IMR-90 (cell line): ENCODE measurements at regions not wholly inside any gene's neighbourhood (a gene's known extent, or its start where the extent isn't known, plus 50 kb on each side); places are given as distances from the start of the nearest gene placed in this dataset.

ENCODE experiments used
- ATAC-seq: fragments of 200-7000 bp; cut with Tn5 transposase; 2 replicates; pipeline ENCODE4 v1.9.1; 2020; ENCODE audit warnings: low read depth, mild to moderate bottlenecking, moderate library complexity
- BruUV-seq: library from RNA; stranded (reverse); fragments of 400-500 nt; replicated peaks from 2 replicates; lab custom pipeline; 2021; lab: Mats Ljungman, UMichigan
- CTCF ChIA-PET: fragments of 300-600 bp; formaldehyde crosslinking; extraction: SDS; loops from one replicate; lab custom pipeline; 2021; ENCODE audit warnings: antibody characterized with exemption; lab: Yijun Ruan, JAX
- POLR2A ChIA-PET: fragments of 300-600 bp; sonication (Branson Sonifier 250); formaldehyde crosslinking; loops from one replicate; lab custom pipeline; 2022; ENCODE audit warnings: antibody characterized with exemption; ENCODE audit not compliant: unreplicated experiment; lab: Charles Lee
- DNase-seq: peaks from one replicate; pipeline ENCODE4 v3.0.0; 2013
- H2AFZ ChIP-seq: replicated peaks from 2 replicates; pipeline ENCODE3; 2013; ENCODE audit warnings: low read length, mild to moderate bottlenecking; ENCODE audit not compliant: poor library complexity
- H2AK5ac ChIP-seq: 2 replicates; pipeline ENCODE4 v1.6.1; 2013; ENCODE audit warnings: low read depth, low read length, inconsistent platforms
- H2AK9ac ChIP-seq: replicated peaks from 2 replicates; pipeline ENCODE3; 2013; ENCODE audit warnings: mild to moderate bottlenecking, low read depth, low read length, moderate library complexity; ENCODE audit not compliant: poor library complexity
- H2BK120ac ChIP-seq: 2 replicates; pipeline ENCODE4 v1.6.1; 2013; ENCODE audit warnings: low read depth, low read length, inconsistent platforms
- H2BK15ac ChIP-seq: 3 replicates; pipeline ENCODE4 v1.6.1; 2013; ENCODE audit warnings: low read depth, low read length, inconsistent platforms
- H2BK20ac ChIP-seq: 2 replicates; pipeline ENCODE4 v1.6.1; 2013; ENCODE audit warnings: low read depth, mild to moderate bottlenecking, inconsistent platforms, low read length, moderate library complexity
- H2BK5ac ChIP-seq: 2 replicates; pipeline ENCODE4 v1.6.1; 2013; ENCODE audit warnings: mild to moderate bottlenecking, low read depth, low read length, inconsistent platforms; ENCODE audit not compliant: poor library complexity, severe bottlenecking
- H3K14ac ChIP-seq: replicated peaks from 2 replicates; pipeline ENCODE4 v1.6.1; 2013; ENCODE audit warnings: low read depth, low read length, inconsistent platforms
- H3K18ac ChIP-seq: 2 replicates; pipeline ENCODE4 v1.6.1; 2013; ENCODE audit warnings: low read depth, low read length, control low read depth
- H3K23ac ChIP-seq: 2 replicates; pipeline ENCODE4 v1.6.1; 2013; ENCODE audit warnings: low read depth, low read length, inconsistent platforms
- H3K27ac ChIP-seq: 2 replicates; pipeline ENCODE4 v1.5.1; 2013; ENCODE audit warnings: mild to moderate bottlenecking, control low read depth, low read length; ENCODE audit not compliant: insufficient read depth
- H3K27me3 ChIP-seq: 2 replicates; pipeline ENCODE4 v1.6.1; 2013; ENCODE audit warnings: low read length; ENCODE audit not compliant: control insufficient read depth, insufficient read depth
- H3K36me3 ChIP-seq: 2 replicates; pipeline ENCODE4 v1.6.1; 2013; ENCODE audit warnings: low read length, mixed read lengths; ENCODE audit not compliant: control insufficient read depth, insufficient read depth
- H3K4ac ChIP-seq: 2 replicates; pipeline ENCODE4 v1.6.1; 2013; ENCODE audit warnings: low read depth, low read length, inconsistent platforms
- H3K4me1 ChIP-seq: 2 replicates; pipeline ENCODE4 v1.6.1; 2013; ENCODE audit warnings: low read length, mixed read lengths; ENCODE audit not compliant: control insufficient read depth, insufficient read depth
- H3K4me2 ChIP-seq: 2 replicates; pipeline ENCODE4 v1.6.1; 2013; ENCODE audit warnings: low read depth, mild to moderate bottlenecking, control low read depth, low read length, moderate library complexity
- H3K4me3 ChIP-seq: 2 replicates; pipeline ENCODE4 v1.5.1; 2013; ENCODE audit warnings: low read depth, mild to moderate bottlenecking, control low read depth, low read length, moderate library complexity; ENCODE audit not compliant: insufficient read depth
- H3K56ac ChIP-seq: 2 replicates; pipeline ENCODE4 v1.6.1; 2013; ENCODE audit warnings: low read length, inconsistent platforms; ENCODE audit not compliant: insufficient read depth; ENCODE audit errors: extremely low read depth
- H3K79me1 ChIP-seq, 2 experiments: 2 replicates each; pipeline ENCODE4 v1.6.1; 2013; ENCODE audit warnings: low read length in 2 of 2, inconsistent platforms in 1 of 2, low read depth in 1 of 2
- H3K9ac ChIP-seq: 2 replicates; pipeline ENCODE4 v1.6.1; 2013; ENCODE audit warnings: low read depth, low read length, control low read depth
- H3K9me1 ChIP-seq: 2 replicates; pipeline ENCODE4 v1.6.1; 2013; ENCODE audit warnings: low read length, inconsistent platforms; ENCODE audit not compliant: insufficient read depth
- H3K9me3 ChIP-seq: 2 replicates; pipeline ENCODE4 v1.6.1; 2013; ENCODE audit warnings: low read length; ENCODE audit not compliant: control insufficient read depth, insufficient read depth
- H4K20me1 ChIP-seq: 2 replicates; pipeline ENCODE4 v1.6.1; 2013; ENCODE audit warnings: low read length, inconsistent platforms; ENCODE audit not compliant: insufficient read depth
- H4K5ac ChIP-seq: 2 replicates; pipeline ENCODE4 v1.6.1; 2013; ENCODE audit warnings: mild to moderate bottlenecking, low read depth, low read length, control low read depth
- H4K8ac ChIP-seq, 2 experiments: 2 replicates each; pipeline ENCODE4 v1.6.1; 2013; ENCODE audit warnings: low read depth in 2 of 2, low read length in 2 of 2, control low read depth in 1 of 2, inconsistent platforms in 1 of 2
- H4K91ac ChIP-seq: 2 replicates; pipeline ENCODE4 v1.6.1; 2013; ENCODE audit warnings: low read depth, low read length, inconsistent platforms; ENCODE audit not compliant: insufficient read depth
- CEBPB ChIP-seq: IDR thresholded peaks from 2 replicates; pipeline ENCODE4 v1.6.1; 2012; ENCODE audit warnings: low read depth, low read length, improper control_type of control experiment
- CHD1 ChIP-seq: IDR thresholded peaks from 2 replicates; pipeline ENCODE4 v1.6.1; 2012; ENCODE audit warnings: low read depth, low read length, improper control_type of control experiment
- FOS ChIP-seq: fragments of 150-350 bp; IDR thresholded peaks from 2 replicates; pipeline ENCODE4 v1.6.1; 2016; ENCODE audit warnings: low read depth, low read length
- MAFK ChIP-seq: IDR thresholded peaks from 2 replicates; pipeline ENCODE4 v1.6.1; 2012; ENCODE audit warnings: low read depth, low read length, improper control_type of control experiment
- MAZ ChIP-seq: IDR thresholded peaks from 2 replicates; pipeline ENCODE4 v1.6.1; 2012; ENCODE audit warnings: low read depth, mild to moderate bottlenecking, low read length, improper control_type of control experiment, moderate library complexity, borderline replicate concordance
- RCOR1 ChIP-seq: IDR thresholded peaks from 2 replicates; pipeline ENCODE4 v1.6.1; 2012; ENCODE audit warnings: mild to moderate bottlenecking, low read length, improper control_type of control experiment; ENCODE audit not compliant: insufficient replicate concordance
- RFX5 ChIP-seq: IDR thresholded peaks from 2 replicates; pipeline ENCODE4 v1.8.0; 2012; ENCODE audit warnings: low read depth, mild to moderate bottlenecking, low read length, moderate library complexity
- WGBS, 2 experiments: methylation state at CpG; one replicate each; pipeline versions ENCODE4 v1.1.5 to v1.1.7; 2013; ENCODE audit warnings: missing lambda C conversion rate in 2 of 2; ENCODE audit not compliant: insufficient read length in 1 of 2; ENCODE audit errors: extremely low coverage in 2 of 2; 5-methylcytosine and 5-hydroxymethylcytosine counted together
- dilution Hi-C: fragments of 300-500 bp; cut with HindIII; formaldehyde crosslinking; loops from one replicate; pipeline ENCODE4 v1.14.3; 2018; ENCODE audit warnings: low sequenced_read_pairs; ENCODE audit not compliant: unreplicated experiment
- in situ Hi-C: fragments of 300-500 bp; cut with MboI; formaldehyde crosslinking; loops from 3 replicates; pipeline ENCODE4 v1.14.3; 2019; ENCODE audit warnings: low sequenced_read_pairs, inconsistent platforms, mixed read lengths
- intact Hi-C: fragments of 100-400 bp; cut with micrococcal nuclease; formaldehyde crosslinking; loops from 2 replicates; pipeline ENCODE4 v1.10.0; 2022
- TF ChIP-seq, protein P1 (sequence below): conservative IDR thresholded peaks from 2 replicates; pipeline ENCODE4 v1.5.1; 2012; ENCODE audit warnings: mild to moderate bottlenecking, low read depth, low read length, improper control_type of control experiment
- TF ChIP-seq, protein P2 (sequence below): fragments of 150-350 bp; IDR thresholded peaks from 2 replicates; pipeline ENCODE4 v1.6.1; 2016; ENCODE audit warnings: low read depth, mild to moderate bottlenecking, low read length, moderate library complexity, borderline replicate concordance

DNA sequence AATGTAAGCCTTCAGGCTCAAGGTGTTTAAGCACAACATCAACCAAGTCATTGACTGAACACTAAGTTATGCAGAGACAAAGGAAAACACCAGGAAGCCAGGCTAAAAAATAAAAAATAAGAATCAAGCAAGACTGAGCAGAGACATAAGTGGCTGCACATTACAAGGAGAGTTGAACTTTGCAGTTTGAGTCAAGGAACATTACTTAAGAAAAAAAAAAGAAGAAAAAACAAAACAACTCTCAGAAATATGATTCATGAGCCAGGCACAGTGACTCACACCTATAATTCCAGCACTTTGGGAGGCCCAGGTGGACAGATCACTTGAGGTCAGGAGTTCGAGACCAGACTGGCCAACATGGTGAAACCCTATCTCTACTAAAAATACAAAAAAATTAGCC is 168.1 kb downstream of the C16orf95 start:
- CTCF ChIA-PET = no interaction called here
- Histone ChIP-seq H2AFZ (no peak overlapping the region), H4K8ac (no peak overlapping the region), H2BK120ac (no peak overlapping the region), H3K9me1 (0 out of 2 replicates have a peak, but pooled peaks cover 2% of the 10 kb centered on the region), H3K27ac (no peak overlapping the region), H4K91ac (no peak overlapping the region), H3K4me3 (no peak overlapping the region), H4K20me1 (no peaks in the 10 kb centered on the region), H3K4ac (no peak overlapping the region), H2AK5ac (no peak overlapping the region), H2AK9ac (no peak overlapping the region), H4K5ac (no peak overlapping the region), H3K79me1 (no peaks in the 10 kb centered on the region), H2BK5ac (no peak overlapping the region), H3K9me3 (peaks cover 10% of the 10 kb centered on the region), H3K4me1 (no peaks in the 10 kb centered on the region; the same call in 1 of the 2 replicates), H3K23ac (no peak overlapping the region), H3K14ac (no peak overlapping the region), H2BK15ac (no peak overlapping the region), H3K4me2 (no peak overlapping the region), H3K27me3 (peaks cover 35% of the 10 kb centered on the region), H2BK20ac (no peak overlapping the region), H3K9ac (no peak overlapping the region), H3K18ac (no peak overlapping the region), H3K36me3 (no peaks in the 10 kb centered on the region), H3K56ac (no peak overlapping the region)
- in situ Hi-C loops (no loop called here), intact Hi-C loops (no loop called here), dilution Hi-C loops (no loop called here)
- POLR2A ChIA-PET = no interaction called here
- DNase-seq = peak; percentile 29
- no peak for TF ChIP-seq RCOR1
- TF ChIP-seq MAFK = no peak
- no peak for TF ChIP-seq CHD1
- TF ChIP-seq, protein P1, sequence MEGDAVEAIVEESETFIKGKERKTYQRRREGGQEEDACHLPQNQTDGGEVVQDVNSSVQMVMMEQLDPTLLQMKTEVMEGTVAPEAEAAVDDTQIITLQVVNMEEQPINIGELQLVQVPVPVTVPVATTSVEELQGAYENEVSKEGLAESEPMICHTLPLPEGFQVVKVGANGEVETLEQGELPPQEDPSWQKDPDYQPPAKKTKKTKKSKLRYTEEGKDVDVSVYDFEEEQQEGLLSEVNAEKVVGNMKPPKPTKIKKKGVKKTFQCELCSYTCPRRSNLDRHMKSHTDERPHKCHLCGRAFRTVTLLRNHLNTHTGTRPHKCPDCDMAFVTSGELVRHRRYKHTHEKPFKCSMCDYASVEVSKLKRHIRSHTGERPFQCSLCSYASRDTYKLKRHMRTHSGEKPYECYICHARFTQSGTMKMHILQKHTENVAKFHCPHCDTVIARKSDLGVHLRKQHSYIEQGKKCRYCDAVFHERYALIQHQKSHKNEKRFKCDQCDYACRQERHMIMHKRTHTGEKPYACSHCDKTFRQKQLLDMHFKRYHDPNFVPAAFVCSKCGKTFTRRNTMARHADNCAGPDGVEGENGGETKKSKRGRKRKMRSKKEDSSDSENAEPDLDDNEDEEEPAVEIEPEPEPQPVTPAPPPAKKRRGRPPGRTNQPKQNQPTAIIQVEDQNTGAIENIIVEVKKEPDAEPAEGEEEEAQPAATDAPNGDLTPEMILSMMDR = no peak
- TF ChIP-seq MAZ = no peak
- TF ChIP-seq FOS = no peak
- TF ChIP-seq RFX5 = no peak
- no peak for TF ChIP-seq CEBPB
- TF ChIP-seq, protein P2, sequence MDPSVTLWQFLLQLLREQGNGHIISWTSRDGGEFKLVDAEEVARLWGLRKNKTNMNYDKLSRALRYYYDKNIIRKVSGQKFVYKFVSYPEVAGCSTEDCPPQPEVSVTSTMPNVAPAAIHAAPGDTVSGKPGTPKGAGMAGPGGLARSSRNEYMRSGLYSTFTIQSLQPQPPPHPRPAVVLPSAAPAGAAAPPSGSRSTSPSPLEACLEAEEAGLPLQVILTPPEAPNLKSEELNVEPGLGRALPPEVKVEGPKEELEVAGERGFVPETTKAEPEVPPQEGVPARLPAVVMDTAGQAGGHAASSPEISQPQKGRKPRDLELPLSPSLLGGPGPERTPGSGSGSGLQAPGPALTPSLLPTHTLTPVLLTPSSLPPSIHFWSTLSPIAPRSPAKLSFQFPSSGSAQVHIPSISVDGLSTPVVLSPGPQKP = no peak
- WGBS, 2 experiments = no CpG with 5 or more reads among the region's 1 CpG
- no TSS peak for BruUV-seq
- no peak for ATAC-seq
